PFSK-1 (cell line): ENCODE measurements at regions not wholly inside any gene's neighbourhood (a gene's known extent, or its start where the extent isn't known, plus 50 kb on each side); places are given as distances from the start of the nearest gene placed in this dataset.

ENCODE experiments used
- POLR2AphosphoS5 ChIP-seq: IDR thresholded peaks from 2 replicates; pipeline ENCODE4 v1.6.1; 2012; ENCODE audit warnings: low read depth, mild to moderate bottlenecking, control low read depth, low read length, moderate library complexity
- SIN3A ChIP-seq: IDR thresholded peaks from 2 replicates; pipeline ENCODE4 v1.6.1; 2012; ENCODE audit warnings: mild to moderate bottlenecking, low read length, moderate library complexity, borderline replicate concordance; ENCODE audit not compliant: insufficient read depth
- TAF1 ChIP-seq: IDR thresholded peaks from 2 replicates; pipeline ENCODE4 v1.6.1; 2012; ENCODE audit warnings: low read length, control low read depth, borderline replicate concordance; ENCODE audit not compliant: insufficient read depth
- TF ChIP-seq, protein P1 (sequence below), 2 experiments: IDR thresholded peaks; 2 replicates each; pipeline versions ENCODE4 v1.6.1 to v1.8.0; 2011 to 2012; ENCODE audit warnings: low read depth in 2 of 2, low read length in 2 of 2, control low read depth in 1 of 2, inconsistent platforms in 1 of 2, mild to moderate bottlenecking in 1 of 2, moderate library complexity in 1 of 2; ENCODE audit not compliant: insufficient read depth in 1 of 2

DNA sequence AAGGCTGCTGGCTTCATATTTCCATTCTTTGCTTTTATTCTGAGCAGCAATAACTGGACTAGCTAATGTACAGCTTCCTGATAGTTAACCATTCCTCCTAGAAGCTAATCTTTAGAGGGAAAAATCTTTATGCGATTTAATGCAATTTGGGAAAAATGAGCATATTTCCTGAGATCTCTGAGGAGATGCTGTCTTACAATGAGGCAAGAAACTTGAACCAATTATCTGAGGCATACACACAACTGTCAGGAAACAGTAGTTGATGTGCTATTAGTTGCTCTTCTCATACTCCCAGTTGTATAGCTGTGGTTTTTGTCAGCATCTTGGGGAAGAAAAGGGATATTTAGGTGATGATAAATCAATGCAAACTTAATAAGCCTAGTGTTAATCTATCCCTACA is 265.9 kb downstream of the NEBL start:
- TF ChIP-seq POLR2AphosphoS5 (no peak), TAF1 (no peak), SIN3A (no peak)
- TF ChIP-seq, protein P1, sequence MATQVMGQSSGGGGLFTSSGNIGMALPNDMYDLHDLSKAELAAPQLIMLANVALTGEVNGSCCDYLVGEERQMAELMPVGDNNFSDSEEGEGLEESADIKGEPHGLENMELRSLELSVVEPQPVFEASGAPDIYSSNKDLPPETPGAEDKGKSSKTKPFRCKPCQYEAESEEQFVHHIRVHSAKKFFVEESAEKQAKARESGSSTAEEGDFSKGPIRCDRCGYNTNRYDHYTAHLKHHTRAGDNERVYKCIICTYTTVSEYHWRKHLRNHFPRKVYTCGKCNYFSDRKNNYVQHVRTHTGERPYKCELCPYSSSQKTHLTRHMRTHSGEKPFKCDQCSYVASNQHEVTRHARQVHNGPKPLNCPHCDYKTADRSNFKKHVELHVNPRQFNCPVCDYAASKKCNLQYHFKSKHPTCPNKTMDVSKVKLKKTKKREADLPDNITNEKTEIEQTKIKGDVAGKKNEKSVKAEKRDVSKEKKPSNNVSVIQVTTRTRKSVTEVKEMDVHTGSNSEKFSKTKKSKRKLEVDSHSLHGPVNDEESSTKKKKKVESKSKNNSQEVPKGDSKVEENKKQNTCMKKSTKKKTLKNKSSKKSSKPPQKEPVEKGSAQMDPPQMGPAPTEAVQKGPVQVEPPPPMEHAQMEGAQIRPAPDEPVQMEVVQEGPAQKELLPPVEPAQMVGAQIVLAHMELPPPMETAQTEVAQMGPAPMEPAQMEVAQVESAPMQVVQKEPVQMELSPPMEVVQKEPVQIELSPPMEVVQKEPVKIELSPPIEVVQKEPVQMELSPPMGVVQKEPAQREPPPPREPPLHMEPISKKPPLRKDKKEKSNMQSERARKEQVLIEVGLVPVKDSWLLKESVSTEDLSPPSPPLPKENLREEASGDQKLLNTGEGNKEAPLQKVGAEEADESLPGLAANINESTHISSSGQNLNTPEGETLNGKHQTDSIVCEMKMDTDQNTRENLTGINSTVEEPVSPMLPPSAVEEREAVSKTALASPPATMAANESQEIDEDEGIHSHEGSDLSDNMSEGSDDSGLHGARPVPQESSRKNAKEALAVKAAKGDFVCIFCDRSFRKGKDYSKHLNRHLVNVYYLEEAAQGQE (IDR thresholded peaks at IDR 0.05; ENCODE audit: insufficient read depth in 1 of 2, low read depth in 2 of 2, low read length in 2 of 2) = no peak
